SW 1271 (cell line): ENCODE measurements at regions not wholly inside any gene's neighbourhood (a gene's known extent, or its start where the extent isn't known, plus 50 kb on each side); places are given as distances from the start of the nearest gene placed in this dataset.

Experiments
- DNase-seq, 2 experiments: peaks; one replicate each; lab custom pipeline; 2025; lab: John Stamatoyannopoulos, UW

GRCh38 chr12:63090716-63091115 lies 60.3 kb downstream of the AVPR1A start:
- no peak for DNase-seq

DNA sequence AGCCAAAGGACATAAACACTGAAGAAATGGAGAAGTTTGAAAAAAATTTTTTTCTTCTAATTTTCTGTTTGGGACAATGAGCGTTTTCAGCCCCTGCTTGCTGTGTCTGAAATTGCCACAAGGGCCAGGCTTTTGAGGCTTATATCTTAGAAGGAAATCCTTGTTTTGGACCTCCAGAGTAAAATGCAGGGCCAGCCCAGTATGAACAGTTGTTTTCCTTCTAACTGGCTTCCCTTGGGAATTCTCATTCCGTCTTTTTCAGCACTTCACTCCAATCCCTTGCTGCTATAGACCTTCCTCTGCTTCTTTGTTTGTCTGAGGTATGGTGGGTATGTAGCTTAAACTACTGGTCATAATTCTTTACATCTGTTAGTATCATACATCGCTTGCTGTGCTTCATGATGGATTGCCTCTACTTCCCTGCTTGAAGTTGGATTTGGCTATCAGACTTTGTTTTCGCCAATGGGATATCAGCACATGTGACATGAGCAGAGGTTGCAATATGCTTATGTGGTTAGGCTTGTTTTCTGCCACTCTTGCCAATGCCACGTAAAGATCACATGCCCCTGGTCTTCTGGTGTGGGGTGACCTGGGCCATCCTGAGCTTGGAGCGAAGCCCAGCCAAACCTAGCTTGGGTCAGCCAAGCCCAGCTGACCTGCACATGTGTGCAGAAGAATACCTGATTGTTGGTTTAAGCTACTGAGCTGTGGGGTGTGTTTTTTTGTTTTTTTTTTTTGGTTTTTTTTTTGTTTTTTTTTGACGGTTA lies 64.7 kb downstream of the AVPR1A start:
- DNase-seq: no peak

GRCh38 chr12:63085120-63085519 lies 65.9 kb downstream of the AVPR1A start:
- no peak for DNase-seq

- DNase-seq: no peak
Observed at GRCh38 chr12:63084501-63084900, 66.5 kb downstream of the AVPR1A start.

DNA sequence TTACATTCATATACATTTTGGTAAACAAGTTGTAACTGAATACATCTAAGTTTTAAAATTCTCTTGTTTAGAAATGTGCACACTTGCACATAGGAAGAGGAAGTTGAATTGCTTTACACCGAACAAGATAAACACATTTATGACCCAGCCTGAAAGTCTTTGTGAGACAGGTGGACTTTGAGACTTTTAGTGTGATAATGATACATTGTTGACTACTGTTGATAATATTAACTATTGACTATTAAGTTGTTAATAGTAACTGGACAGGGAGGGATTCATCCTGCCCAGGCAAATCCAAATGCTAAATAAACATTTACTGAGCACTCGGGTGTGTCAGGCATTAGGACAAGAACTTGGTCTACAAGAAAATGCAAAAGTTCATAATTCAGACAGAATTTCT lies 68.0 kb downstream of the AVPR1A start:
- DNase-seq: no peak

DNA sequence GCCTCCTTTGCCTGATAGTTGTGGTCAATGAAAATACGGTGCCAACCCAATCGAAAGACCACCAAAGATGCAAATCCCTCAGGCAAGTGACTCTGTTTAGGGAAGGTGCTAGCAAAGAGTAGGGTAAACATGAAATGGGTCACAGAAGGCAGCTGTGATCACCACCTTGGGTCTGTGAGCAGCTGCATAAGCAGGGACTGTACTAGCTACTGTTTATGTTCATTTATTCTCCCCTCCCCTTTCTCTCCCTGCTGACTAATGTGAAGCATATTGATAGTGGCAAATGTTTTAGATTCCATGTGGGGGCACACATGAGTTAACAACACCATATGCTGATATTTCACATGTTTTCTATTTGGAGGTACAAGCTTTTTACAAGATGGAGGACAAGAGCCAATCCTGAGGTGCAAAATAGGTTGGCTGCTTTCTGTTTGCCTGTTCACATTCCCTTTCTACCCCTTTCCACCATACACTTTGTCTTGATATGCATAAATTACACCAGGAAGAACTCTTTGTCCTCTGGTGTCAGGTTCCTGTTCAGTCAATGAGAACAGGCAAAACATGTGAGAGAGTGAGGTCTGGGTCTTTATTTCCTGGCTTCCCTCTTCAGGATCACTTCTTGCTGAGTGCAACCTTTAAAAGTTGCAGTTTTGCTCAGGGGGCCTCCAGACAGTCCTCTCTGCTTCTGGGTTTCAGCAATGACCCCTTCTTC lies 71.1 kb downstream of the AVPR1A start:
- no peak for DNase-seq

- DNase-seq: no peak
Observed at GRCh38 chr12:63078906-63079305, 72.1 kb downstream of the AVPR1A start.

GRCh38 chr12:63075376-63076060 lies 75.5 kb downstream of the AVPR1A start:
- no peak for DNase-seq

DNA sequence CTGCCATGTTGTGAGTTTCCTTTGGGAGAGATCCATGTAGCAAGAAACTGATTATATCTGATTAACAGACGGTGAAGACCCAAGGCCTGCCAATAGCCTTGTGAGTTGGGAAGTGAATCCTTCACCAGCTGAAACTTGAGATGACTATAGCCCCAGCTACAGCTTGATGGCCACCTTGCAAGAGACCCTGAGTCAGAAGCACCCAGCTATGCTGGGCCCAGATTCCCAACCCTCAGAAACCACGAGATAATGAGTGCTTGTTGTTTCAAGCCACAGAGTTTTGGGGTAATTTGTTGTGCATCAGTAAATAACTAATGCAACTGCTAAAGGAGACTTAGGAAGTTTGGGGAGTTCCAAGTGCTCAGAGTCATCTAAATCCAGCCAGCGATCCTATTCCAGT lies 80.3 kb downstream of the AVPR1A start:
- DNase-seq: no peak

GRCh38 chr12:63069860-63070617 lies 81.0 kb downstream of the AVPR1A start:
- DNase-seq: no peak

- peak; percentile 14 to 72 for DNase-seq
Observed at GRCh38 chr12:63068857-63069442, 82.1 kb downstream of the AVPR1A start.

DNA sequence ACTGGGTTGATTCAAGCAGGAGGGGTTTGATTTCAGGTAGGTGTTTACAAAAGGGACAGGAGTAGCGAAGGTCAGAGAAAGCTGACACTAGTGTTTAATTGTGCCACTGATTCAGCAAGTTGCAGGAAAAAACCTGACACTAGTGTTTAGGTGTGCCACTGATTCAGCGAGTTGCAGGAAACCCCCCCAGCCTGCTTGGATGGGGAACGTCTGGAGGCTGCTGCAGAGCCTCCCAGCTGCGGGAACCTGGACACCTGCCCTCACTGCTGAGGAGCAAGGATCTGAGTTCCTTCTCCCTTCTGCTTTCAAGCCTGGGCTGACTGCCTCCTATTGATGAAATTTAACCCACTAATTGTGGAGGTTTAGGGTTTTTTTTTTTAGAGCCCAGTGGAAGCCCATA lies 84.2 kb downstream of the AVPR1A start:
- DNase-seq: no peak

GRCh38 chr12:63066136-63066535 lies 84.9 kb downstream of the AVPR1A start:
- DNase-seq: no peak

- DNase-seq: no peak
Observed at GRCh38 chr12:63064080-63064479, 86.9 kb downstream of the AVPR1A start.

GRCh38 chr12:63056649-63057048 lies 94.4 kb downstream of the AVPR1A start:
- DNase-seq: no peak

- DNase-seq: no peak
Observed at GRCh38 chr12:63052696-63053095, 98.3 kb downstream of the AVPR1A start.

DNA sequence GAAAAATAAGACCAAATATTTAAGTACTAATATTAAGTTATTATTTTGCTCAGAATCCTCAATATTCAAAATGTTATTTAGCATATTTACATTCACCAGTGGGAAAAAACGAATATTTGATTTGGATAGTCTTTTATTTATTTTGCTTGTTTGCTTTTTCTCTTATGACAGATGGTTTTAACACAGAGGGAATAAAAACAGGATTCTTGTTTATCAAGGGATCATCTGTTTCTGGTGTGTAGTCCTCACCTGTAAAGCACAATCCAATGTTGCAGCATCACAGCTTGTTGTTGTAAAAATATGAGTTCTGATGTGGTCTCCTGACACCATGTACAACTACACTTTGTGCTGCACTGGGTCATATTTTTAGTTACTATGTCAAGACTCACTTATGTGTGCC lies 103.9 kb downstream of the AVPR1A start:
- DNase-seq: no peak

DNA sequence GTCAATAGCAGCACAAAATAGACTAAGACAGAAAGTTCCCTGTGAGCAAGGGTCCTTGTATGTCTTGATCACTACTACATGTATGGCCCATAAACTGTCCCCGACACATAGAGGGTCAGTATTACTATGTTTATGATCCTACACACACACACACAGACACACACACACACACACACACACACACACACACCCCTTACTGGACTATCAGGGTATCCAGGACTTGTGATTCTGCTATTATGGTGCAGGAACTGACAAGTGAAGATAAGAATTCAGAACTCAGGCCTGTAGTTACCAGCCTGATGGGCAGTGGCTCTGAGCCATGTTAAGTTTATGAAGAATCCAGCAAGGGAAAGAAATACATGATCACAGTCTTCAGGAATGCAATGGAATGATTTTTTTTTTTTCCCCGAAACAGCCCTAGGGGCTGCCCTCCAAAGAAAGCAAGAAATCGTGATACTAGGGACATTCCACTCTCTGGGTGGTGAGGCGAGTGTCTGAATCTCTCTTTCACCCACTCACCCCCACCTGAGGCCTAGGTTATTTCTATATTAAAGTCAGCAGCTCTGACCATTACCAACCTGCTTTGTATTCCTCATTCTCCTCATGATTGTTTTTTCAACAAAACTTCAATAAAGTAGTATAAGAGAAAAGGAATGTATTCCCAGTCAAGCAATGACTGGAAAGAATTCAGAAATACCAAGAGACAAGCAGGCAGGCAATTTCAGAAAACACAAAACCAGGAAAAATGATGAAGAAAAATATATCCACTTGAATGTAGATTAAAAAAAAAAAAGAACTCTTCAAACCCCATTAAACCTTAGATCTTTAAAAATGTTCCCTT lies 105.8 kb downstream of the AVPR1A start:
- peak in 1 of 2 experiments; percentile 15 for DNase-seq

- no peak for DNase-seq
Observed at GRCh38 chr12:63042646-63043045, 107.7 kb upstream of the PPM1H start.

DNA sequence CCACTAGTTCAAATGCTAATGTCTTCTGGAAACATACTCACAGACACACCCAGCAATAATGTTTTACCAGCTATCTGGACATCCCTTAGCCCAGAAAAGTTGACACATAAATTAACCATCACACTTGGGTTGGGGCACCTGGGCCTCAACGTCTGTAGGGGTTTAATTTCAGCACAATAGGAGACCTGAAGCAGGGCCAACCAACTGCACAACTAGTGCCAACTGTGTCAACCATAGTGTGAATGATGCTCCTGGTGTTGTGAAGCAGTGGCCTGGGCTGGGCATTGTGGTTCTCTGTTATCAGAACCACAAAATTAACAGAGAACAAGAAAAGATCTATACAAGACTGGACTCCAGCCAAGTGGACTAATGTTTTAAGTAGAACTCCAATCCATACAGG lies 106.7 kb upstream of the PPM1H start:
- DNase-seq: no peak
